ENCODE measurements at regions not wholly inside any gene's neighbourhood (a gene's known extent, or its start where the extent isn't known, plus 50 kb on each side); places are given as distances from the start of the nearest gene placed in this dataset.

DNA sequence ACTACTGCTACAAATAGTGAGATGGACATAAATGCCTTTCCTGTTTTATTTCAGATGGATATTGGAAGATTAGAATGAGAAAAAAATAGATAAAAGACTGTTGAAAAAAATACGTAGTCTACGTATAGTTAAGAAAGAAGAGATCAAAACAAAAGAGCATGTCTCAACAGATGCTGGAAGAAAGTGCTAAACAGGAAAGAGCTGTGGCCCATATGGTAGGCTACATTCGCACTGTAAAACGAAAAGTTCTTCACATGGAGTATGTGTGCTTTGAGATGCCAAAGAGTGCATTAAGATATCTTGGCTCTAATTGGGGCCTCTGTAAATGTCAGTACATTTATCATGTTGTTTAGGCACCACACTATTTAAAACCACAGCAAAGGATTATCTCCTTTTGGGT, 741.7 kb downstream of the LTN1 start:
- TF ChIP-seq EZH2 (IDR thresholded peaks at IDR 0.05; ENCODE audit: borderline replicate concordance, low read depth, low read length, poor library complexity, severe bottlenecking) = no peak
- TF ChIP-seq, protein P1, sequence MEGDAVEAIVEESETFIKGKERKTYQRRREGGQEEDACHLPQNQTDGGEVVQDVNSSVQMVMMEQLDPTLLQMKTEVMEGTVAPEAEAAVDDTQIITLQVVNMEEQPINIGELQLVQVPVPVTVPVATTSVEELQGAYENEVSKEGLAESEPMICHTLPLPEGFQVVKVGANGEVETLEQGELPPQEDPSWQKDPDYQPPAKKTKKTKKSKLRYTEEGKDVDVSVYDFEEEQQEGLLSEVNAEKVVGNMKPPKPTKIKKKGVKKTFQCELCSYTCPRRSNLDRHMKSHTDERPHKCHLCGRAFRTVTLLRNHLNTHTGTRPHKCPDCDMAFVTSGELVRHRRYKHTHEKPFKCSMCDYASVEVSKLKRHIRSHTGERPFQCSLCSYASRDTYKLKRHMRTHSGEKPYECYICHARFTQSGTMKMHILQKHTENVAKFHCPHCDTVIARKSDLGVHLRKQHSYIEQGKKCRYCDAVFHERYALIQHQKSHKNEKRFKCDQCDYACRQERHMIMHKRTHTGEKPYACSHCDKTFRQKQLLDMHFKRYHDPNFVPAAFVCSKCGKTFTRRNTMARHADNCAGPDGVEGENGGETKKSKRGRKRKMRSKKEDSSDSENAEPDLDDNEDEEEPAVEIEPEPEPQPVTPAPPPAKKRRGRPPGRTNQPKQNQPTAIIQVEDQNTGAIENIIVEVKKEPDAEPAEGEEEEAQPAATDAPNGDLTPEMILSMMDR (conservative IDR thresholded peaks at IDR 0.05; ENCODE audit: low read depth, low read length) = no peak

Measured in A673 (cell line).